Pancreas (tissue), 10 donors: ENCODE measurements at regions not wholly inside any gene's neighbourhood (a gene's known extent, or its start where the extent isn't known, plus 50 kb on each side); places are given as distances from the start of the nearest gene placed in this dataset.
"Not testable (repeated sequence)": the region's sequence is repeated elsewhere in the genome, so short reads cannot be mapped to it uniquely, and the experiment has no call there.

Experiments used
- ATAC-seq, 4 donors: fragments of 200-7000 bp; cut with Tn5 transposase; one replicate each; pipeline versions ENCODE4 v1.8.0 to v1.9.1; 2020; ENCODE audit warnings: mild to moderate bottlenecking in 4 of 4, moderate library complexity in 4 of 4
- DNase-seq, 6 donors: peaks; one replicate each; pipeline ENCODE4 v3.0.0-alpha.2; 2020
- FAIRE-seq: peaks from 2 replicates; lab custom pipeline; 2012; peaks lifted over from hg19 to GRCh38; lab: Jason Lieb, UNC
- H3K27ac ChIP-seq, 4 donors: fragments of 200-600 bp; sonication (generic); 1 replicate in 3 of 4; 2 replicates in 1 of 4; pipeline versions ENCODE4 v1.5.0 to v1.8.0; 2020
- H3K27me3 ChIP-seq, 4 donors: fragments of 200-600 bp; one replicate each; pipeline ENCODE4 v1.8.0; 2021
- H3K36me3 ChIP-seq, 3 donors: fragments of 200-600 bp; sonication (generic) in 1 of 3; one replicate each; pipeline versions ENCODE4 v1.5.0 to v1.8.0; 2020 to 2021
- H3K4me1 ChIP-seq, 3 donors: fragments of 200-600 bp; one replicate each; pipeline ENCODE4 v1.8.0; 2021
- H3K4me3 ChIP-seq, 4 donors: fragments of 200-600 bp; sonication (generic) in 2 of 4; one replicate each; pipeline versions ENCODE4 v1.5.0 to v1.8.0; 2020 to 2021
- H3K9me3 ChIP-seq, 4 donors: fragments of 200-600 bp; one replicate each; pipeline ENCODE4 v1.8.0; 2021
- WGBS, 2 donors: extraction: QIAGEN DNeasy Blood & Tissue Kit; methylation state at CpG; one replicate each; pipeline ENCODE4 v1.1.7; 2013; 5-methylcytosine and 5-hydroxymethylcytosine counted together
- intact Hi-C, 3 donors: fragments of 100-400 bp; cut with DNase I; formaldehyde crosslinking; loops; one replicate each; pipeline versions ENCODE4 v1.11.1 to v1.14.2; 2022
- TF ChIP-seq, protein P1 (sequence below), 4 donors: fragments of 200-600 bp; sonication (generic) in 3 of 4; IDR thresholded peaks; one replicate each; pipeline versions ENCODE4 v1.5.0 to v1.8.0; 2021; ENCODE audit warnings: antibody characterized with exemption in 4 of 4
- donor health status: healthy with polysubstance abuse.
- donor health status: DM: no; HTN: no; CAD: no; lungs with moderate emphysema.
- donor health status: DM: no; HTN: no; CAD: no.
- donor health status: control.
- donor health status: control.
- donor health status: Bipolar disorder and iron deficiency.
- donor health status: DM: yes; HTN: yes; CAD: no.
- donor health status: DM: no; HTN: no; CAD: no.
- donor health status: DM: no; HTN: no; CAD: no.
- donor health status: DM: yes; HTN: yes; CAD: no.

DNA sequence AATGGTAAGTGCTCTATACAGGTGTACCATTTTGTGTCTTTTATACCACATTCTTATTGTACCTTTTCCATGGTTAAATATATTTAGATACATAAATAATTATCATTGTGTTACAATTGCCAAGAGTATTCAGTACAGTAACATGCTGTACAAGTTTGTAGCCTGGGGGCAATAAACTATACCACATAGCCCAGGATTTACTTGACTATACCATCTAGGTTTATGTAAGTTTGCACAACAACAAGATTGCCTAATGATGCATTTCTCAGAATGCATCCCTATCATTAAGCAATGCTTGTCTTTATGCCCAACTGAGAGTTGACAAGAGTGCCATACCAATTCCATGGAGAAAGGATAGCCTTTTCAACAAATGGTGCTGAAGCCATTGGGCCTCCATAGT is 136.7 kb upstream of the PJA2 start:
- H3K27me3 ChIP-seq = no peaks in the 10 kb centered on the region
- intact Hi-C loops = no loop called here
- no peak for FAIRE-seq

DNA sequence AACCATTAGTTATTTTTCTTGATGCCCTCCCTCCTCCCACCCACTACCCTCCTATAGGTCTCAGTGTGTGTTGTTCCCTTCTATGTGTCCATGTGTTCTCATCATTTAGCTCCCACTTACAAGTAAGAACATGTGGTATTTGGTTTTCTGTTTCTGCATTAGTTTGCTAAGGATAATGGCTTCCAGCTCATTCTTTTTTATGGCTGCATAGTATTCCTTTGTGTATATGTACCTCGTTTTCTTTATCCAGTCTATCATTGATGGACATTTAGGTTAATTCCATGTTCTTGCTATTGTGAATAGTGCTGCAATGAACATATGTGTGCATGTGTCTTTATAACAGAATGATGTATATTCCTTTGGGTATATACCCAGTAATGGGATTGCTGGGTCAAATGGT is 135.1 kb upstream of the PJA2 start:
- H3K4me3 ChIP-seq, FAIRE-seq, H3K4me1 ChIP-seq, ATAC-seq, H3K36me3 ChIP-seq, H3K27ac ChIP-seq, H3K9me3 ChIP-seq, intact Hi-C loops, DNase-seq, H3K27me3 ChIP-seq: not testable (repeated sequence)
- 29% methylated on average over 1 of the region's 1 CpG for WGBS, 2 donors

More for the DNA sequence above, 136.7 kb upstream of the PJA2 start:
- Histone ChIP-seq H3K9me3 (no peaks in the 10 kb centered on the region), H3K4me3 (no peak overlapping the region), H3K4me1 (no peaks in the 10 kb centered on the region), H3K27ac (no peak overlapping the region), H3K36me3 (no peaks in the 10 kb centered on the region)
- DNase-seq (no peak), ATAC-seq (no peak)
- TF ChIP-seq, protein P1, sequence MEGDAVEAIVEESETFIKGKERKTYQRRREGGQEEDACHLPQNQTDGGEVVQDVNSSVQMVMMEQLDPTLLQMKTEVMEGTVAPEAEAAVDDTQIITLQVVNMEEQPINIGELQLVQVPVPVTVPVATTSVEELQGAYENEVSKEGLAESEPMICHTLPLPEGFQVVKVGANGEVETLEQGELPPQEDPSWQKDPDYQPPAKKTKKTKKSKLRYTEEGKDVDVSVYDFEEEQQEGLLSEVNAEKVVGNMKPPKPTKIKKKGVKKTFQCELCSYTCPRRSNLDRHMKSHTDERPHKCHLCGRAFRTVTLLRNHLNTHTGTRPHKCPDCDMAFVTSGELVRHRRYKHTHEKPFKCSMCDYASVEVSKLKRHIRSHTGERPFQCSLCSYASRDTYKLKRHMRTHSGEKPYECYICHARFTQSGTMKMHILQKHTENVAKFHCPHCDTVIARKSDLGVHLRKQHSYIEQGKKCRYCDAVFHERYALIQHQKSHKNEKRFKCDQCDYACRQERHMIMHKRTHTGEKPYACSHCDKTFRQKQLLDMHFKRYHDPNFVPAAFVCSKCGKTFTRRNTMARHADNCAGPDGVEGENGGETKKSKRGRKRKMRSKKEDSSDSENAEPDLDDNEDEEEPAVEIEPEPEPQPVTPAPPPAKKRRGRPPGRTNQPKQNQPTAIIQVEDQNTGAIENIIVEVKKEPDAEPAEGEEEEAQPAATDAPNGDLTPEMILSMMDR (IDR thresholded peaks at IDR 0.05) = no peak

DNA sequence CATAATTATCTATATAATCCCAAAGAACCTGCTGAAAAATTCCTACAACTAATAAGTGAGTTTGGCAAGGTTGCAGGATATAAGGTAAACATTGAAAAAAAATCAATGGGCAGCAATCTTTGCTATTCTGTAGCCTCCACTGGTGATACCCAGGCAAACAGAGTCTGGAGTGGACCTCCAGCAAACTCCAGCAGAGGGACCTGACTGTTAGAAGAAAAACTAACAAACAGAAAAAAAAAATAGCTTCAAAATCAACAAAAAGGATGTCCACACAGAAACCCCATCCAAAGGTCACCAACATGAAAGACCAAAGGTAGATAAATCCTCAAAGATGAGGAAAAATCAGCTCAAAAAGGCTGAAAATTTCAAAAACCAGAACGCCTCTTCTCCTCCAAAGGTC is 128.9 kb upstream of the PJA2 start:
- DNase-seq, H3K4me3 ChIP-seq, H3K4me1 ChIP-seq, FAIRE-seq, H3K27ac ChIP-seq, ATAC-seq, H3K9me3 ChIP-seq, H3K27me3 ChIP-seq, intact Hi-C loops, H3K36me3 ChIP-seq: not testable (repeated sequence)
- WGBS, 2 donors = 65 to 77% methylated on average over 1 of the region's 1 CpG

DNA sequence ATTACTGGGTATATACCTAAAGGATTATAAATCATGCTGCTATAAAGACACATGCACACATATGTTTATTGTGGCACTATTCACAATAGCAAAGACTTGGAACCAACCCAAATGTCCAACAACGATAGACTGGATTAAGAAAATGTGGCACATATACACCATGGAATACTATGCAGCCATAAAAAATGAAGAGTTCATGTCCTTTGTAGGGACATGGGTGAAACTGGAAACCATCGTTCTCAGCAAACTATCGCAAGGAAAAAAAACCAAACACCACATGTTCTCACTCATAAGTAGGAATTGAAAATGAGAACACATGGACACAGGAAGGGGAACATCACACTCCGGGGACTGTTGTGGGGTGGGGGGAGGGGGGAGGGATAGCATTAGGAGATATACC is 125.3 kb upstream of the PJA2 start:
- H3K4me3 ChIP-seq, DNase-seq, H3K36me3 ChIP-seq, H3K27ac ChIP-seq, H3K4me1 ChIP-seq, intact Hi-C loops, FAIRE-seq, H3K27me3 ChIP-seq, ATAC-seq, H3K9me3 ChIP-seq: not testable (repeated sequence)
- 92 to 96% methylated on average over 3 of the region's 4 CpGs for WGBS, 2 donors

DNA sequence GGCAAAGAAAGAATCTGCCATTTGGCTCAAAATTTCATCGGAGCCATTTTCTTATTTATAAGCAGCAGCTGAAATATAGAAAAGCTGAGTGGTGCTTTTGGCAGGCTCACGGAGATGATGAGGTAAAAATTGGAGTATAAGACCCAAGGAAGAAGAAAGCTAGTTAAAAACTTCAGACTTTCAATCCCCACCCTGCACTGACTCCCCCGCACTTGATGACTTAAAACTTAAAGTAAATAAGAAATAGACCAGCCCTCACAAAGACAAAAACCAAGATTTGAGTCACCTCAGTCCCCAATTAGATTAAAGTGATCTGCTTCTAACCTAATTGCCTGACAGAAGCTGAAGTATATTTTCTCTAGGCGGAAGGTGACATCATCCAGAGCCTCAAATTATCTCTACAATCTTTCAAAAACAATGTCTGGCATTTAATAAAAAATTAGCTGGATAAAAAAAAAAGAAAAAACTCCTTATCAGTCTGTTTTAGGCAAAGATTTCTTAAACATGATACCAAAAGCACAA is 124.0 kb upstream of the PJA2 start:
- 67 to 78% methylated on average over 4 of the region's 4 CpGs for WGBS, 2 donors

DNA sequence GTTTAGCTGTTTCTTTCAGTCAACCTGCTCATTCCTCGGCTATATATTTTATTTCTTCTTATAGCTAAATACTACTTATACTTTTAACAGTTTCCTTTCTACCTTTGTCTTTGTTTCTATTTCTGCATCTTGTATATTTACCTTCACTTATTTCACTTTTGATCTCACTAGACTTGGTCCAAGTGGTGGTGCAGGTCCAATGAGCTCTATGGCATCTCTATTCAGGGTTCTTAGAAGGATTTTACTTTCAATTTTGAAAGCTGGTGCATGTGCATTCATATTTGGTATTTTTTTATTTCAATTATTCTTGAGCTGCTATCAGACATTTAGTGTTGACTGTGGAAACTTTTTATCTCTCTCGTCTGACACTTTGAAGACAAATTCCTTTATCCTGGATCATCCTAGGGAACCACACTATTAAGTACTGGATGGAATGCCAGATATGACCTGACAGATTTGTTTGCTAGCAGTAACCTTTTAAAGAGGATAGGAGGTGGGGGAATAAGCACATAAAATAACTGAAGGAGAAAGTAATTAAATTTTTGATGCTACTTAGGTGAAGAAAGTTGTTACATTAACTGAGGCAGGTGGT is 123.1 kb upstream of the PJA2 start:
- Histone ChIP-seq H3K4me3 (no peak overlapping the region), H3K27ac (no peak overlapping the region), H3K27me3 (no peaks in the 10 kb centered on the region), H3K9me3 (no peaks in the 10 kb centered on the region), H3K36me3 (no peaks in the 10 kb centered on the region), H3K4me1 (no peaks in the 10 kb centered on the region)
- no peak for FAIRE-seq
- 59 to 67% methylated on average over 2 of the region's 2 CpGs for WGBS, 2 donors
- no peak for ATAC-seq
- no peak for DNase-seq
- intact Hi-C loops = no loop called here
- TF ChIP-seq, protein P1 (IDR thresholded peaks at IDR 0.05) = no peak

More for the DNA sequence above, 124.0 kb upstream of the PJA2 start:
- no peaks in the 10 kb centered on the region for H3K4me1 ChIP-seq
- H3K36me3 ChIP-seq = no peaks in the 10 kb centered on the region
- no peak for FAIRE-seq
- ATAC-seq = no peak
- intact Hi-C loops = no loop called here
- TF ChIP-seq, protein P1 (IDR thresholded peaks at IDR 0.05) = no peak
- no peaks in the 10 kb centered on the region for H3K27me3 ChIP-seq
- H3K4me3 ChIP-seq = no peak overlapping the region
- H3K9me3 ChIP-seq = no peaks in the 10 kb centered on the region
- no peak overlapping the region for H3K27ac ChIP-seq
- DNase-seq = no peak
